K562 (cell line): ENCODE measurements at regions not wholly inside any gene's neighbourhood (a gene's known extent, or its start where the extent isn't known, plus 50 kb on each side); places are given as distances from the start of the nearest gene placed in this dataset.

Experiments used
- ATAC-seq: fragments of 200-7000 bp; cut with Tn5 transposase; 3 replicates; pipeline ENCODE4 v1.9.1; 2020; ENCODE audit warnings: moderate library complexity
- BruUV-seq: library from RNA; stranded (reverse); fragments of 400-500 nt; replicated peaks from 2 replicates; lab custom pipeline; 2021; lab: Mats Ljungman, UMichigan
- CTCF ChIA-PET: fragments of 300-600 bp; formaldehyde crosslinking; extraction: SDS; loops from one replicate; lab custom pipeline; 2021; ENCODE audit warnings: low intra/inter-chr PET ratio; lab: Yijun Ruan, JAX
- POLR2A ChIA-PET: fragments of 300-600, 350-650 bp; sonication (Branson Sonifier 250); formaldehyde crosslinking; extraction: SDS; loops from one replicate; lab custom pipeline; 2021; ENCODE audit warnings: antibody characterized with exemption, inconsistent platforms; lab: Yijun Ruan, JAX
- DNase-seq, 4 experiments: peaks; one replicate each; pipeline versions ENCODE4 v3.0.0 to v3.0.0-alpha.2; 2011 to 2018; ENCODE audit warnings: low spot score in 3 of 4, mixed read lengths in 3 of 4; ENCODE audit errors: extremely low read depth in 1 of 4
- FAIRE-seq: peaks from 2 replicates; lab custom pipeline; 2011; peaks lifted over from hg19 to GRCh38; lab: Jason Lieb, UNC
- H2AFZ ChIP-seq: 2 replicates; pipeline ENCODE4 v1.6.0; 2011; ENCODE audit warnings: low read depth, low read length, control low read depth, inconsistent platforms
- H3K27ac ChIP-seq: fragments of 200-600 bp; 3 replicates; pipeline ENCODE4 v1.8.0; 2011; ENCODE audit warnings: low read depth, mild to moderate bottlenecking, control low read depth, inconsistent platforms, low read length, moderate library complexity, mixed read lengths; ENCODE audit errors: extremely low read depth
- H3K27me3 ChIP-seq, 2 experiments: fragments of 300-600 bp in 1 of 2; 2 replicates in 1 of 2; 3 replicates in 1 of 2; pipeline versions ENCODE4 v1.6.0 to v1.8.0; 2011; ENCODE audit warnings: inconsistent platforms in 2 of 2, low read length in 2 of 2, mild to moderate bottlenecking in 1 of 2, mixed read lengths in 1 of 2, moderate library complexity in 1 of 2; ENCODE audit not compliant: control insufficient read depth in 2 of 2, insufficient read depth in 2 of 2
- H3K36me3 ChIP-seq: fragments of 300-600 bp; 3 replicates; pipeline ENCODE4 v1.8.0; 2011; ENCODE audit warnings: mild to moderate bottlenecking, low read length, inconsistent platforms; ENCODE audit not compliant: control insufficient read depth, insufficient read depth
- H3K4me1 ChIP-seq, 2 experiments: fragments of 200-600 bp in 1 of 2; replicated peaks in 1 of 2; 2 replicates in 1 of 2; 3 replicates in 1 of 2; pipeline versions ENCODE4 v1.5.1 to v1.8.0; 2011; ENCODE audit warnings: inconsistent platforms in 2 of 2, low read length in 2 of 2, mild to moderate bottlenecking in 1 of 2, mixed read lengths in 1 of 2, moderate library complexity in 1 of 2; ENCODE audit not compliant: control insufficient read depth in 2 of 2, insufficient read depth in 2 of 2
- H3K4me2 ChIP-seq: 2 replicates; pipeline ENCODE4 v1.6.1; 2011; ENCODE audit warnings: low read length, control low read depth, inconsistent platforms, mixed read lengths; ENCODE audit not compliant: insufficient read depth
- H3K4me3 ChIP-seq: fragments of 200-600 bp; sonication (generic), shearing (Covaris generic); 2 replicates; pipeline ENCODE4 v1.5.1; 2016; ENCODE audit warnings: control low read depth, inconsistent platforms
- H3K79me2 ChIP-seq: fragments of 200-600 bp; 3 replicates; pipeline ENCODE4 v1.8.0; 2011; ENCODE audit warnings: low read length, inconsistent platforms; ENCODE audit not compliant: control insufficient read depth, insufficient read depth
- H3K9ac ChIP-seq, 2 experiments: 2 replicates each; pipeline versions ENCODE4 v1.6.0 to v1.6.1; 2011; ENCODE audit warnings: low read depth in 2 of 2, low read length in 2 of 2, control low read depth in 1 of 2, inconsistent platforms in 1 of 2, mild to moderate bottlenecking in 1 of 2, mixed read lengths in 1 of 2; ENCODE audit not compliant: insufficient read depth in 1 of 2
- H3K9me1 ChIP-seq: one replicate; pipeline ENCODE4 v1.6.0; 2011; ENCODE audit warnings: inconsistent platforms, mild to moderate bottlenecking, low read length, moderate library complexity; ENCODE audit not compliant: control insufficient read depth, insufficient read depth
- H3K9me3 ChIP-seq: replicated peaks from 2 replicates; pipeline ENCODE4 v1.5.1; 2011; ENCODE audit warnings: low read depth, low read length, inconsistent platforms; ENCODE audit not compliant: control insufficient read depth, insufficient read depth
- H4K20me1 ChIP-seq: replicated peaks from 2 replicates; pipeline ENCODE4 v1.6.1; 2011; ENCODE audit warnings: low read length, inconsistent platforms, mixed read lengths; ENCODE audit not compliant: control insufficient read depth, insufficient read depth
- BDP1 ChIP-seq: IDR thresholded peaks from 3 replicates; pipeline ENCODE4 v1.6.1; 2011; ENCODE audit not compliant: insufficient read length, insufficient read depth
- KLF1 ChIP-seq: fragments of 450-650 bp; IDR thresholded peaks from 2 replicates; pipeline ENCODE4 v1.6.1; 2016; ENCODE audit warnings: missing genetic modification characterization, missing compliant biosample characterization
- RBBP5 ChIP-seq: fragments of 200-600 bp; sonication (generic); IDR thresholded peaks from 2 replicates; pipeline ENCODE4 v1.6.1; 2012; ENCODE audit warnings: borderline replicate concordance, mild to moderate bottlenecking, low read length, control low read depth, inconsistent platforms; ENCODE audit not compliant: insufficient read depth, poor library complexity, severe bottlenecking
- TAF7 ChIP-seq: fragments of 450-650 bp; IDR thresholded peaks from 2 replicates; pipeline ENCODE4 v1.6.1; 2016; ENCODE audit warnings: missing genetic modification characterization, missing compliant biosample characterization
- ZNF263 ChIP-seq: sonication (generic); formaldehyde crosslinking; IDR thresholded peaks from 2 replicates; pipeline ENCODE4 v1.8.0; 2022; ENCODE audit warnings: mild to moderate bottlenecking, missing genetic modification reagents, borderline replicate concordance
- WGBS: fragments of 100-300 bp; shearing (Covaris generic); methylation state at CpG from one replicate; pipeline ENCODE4 v1.1.6; 2016; ENCODE audit warnings: low coverage, mixed read lengths; ENCODE audit not compliant: insufficient coverage; ENCODE audit errors: missing lambda C conversion rate; 5-methylcytosine and 5-hydroxymethylcytosine counted together
- in situ Hi-C: fragments of 300-500 bp; cut with MboI; formaldehyde crosslinking; loops from 4 replicates; pipeline ENCODE4 v1.15.0; 2018; ENCODE audit warnings: inconsistent platforms, mixed read lengths
- intact Hi-C: fragments of 100-400 bp; cut with micrococcal nuclease; formaldehyde crosslinking; loops from 2 replicates; pipeline ENCODE4 v1.14.2; 2022

DNA sequence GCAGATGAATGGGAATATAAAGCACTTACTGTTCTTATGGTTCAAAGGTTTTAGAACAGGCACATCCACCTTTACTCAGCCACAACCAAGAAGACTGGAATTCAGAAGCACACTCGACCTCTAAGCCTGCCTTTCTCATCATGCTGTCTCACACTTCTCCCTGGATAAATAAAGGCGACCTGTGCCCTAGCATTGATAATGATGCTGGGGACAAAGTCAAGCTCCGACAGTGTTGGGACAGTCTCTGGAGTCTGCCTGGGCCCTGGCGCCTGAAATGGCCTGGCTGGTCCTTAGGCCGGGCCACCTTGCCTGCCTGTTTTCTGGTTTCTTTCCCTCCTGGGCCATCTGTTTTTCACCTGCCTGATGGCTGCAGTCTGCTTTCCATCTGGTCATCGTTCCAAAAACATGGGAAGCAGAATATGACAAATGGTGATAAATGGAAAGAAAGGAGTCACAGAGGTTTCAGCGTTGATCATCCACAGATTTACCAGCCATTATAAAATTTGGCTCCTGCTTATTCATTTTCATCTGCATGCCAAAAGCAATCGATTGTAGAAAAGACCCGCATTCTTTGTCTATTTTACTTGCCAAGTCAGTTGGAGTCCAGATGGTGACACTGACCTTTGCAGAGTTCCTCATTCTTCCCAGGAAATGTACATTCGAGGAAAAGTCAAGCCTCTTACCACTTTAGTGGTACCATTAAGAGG lies 91.2 kb upstream of the KCNJ15 start:
- TF ChIP-seq BDP1 (no peak), RBBP5 (no peak), KLF1 (tag) (no peak), ZNF263 (CRISPR knock-in tag) (no peak), TAF7 (tag) (no peak)
- POLR2A ChIA-PET, result interaction anchor here (0.6 kb wide), 1 partner anchor 51 kb away, joined by 3 read pairs; no protein-coding TSS in a partner anchor
- no peaks in the 10 kb centered on the region for H3K4me1 ChIP-seq
- no peak overlapping the region for H3K4me3 ChIP-seq
- CTCF ChIA-PET, result no interaction called here
- no peak overlapping the region for H3K27ac ChIP-seq
- H3K9me1 ChIP-seq, result no peaks in the 10 kb centered on the region
- 0 out of 5 replicates have a peak, but pooled peaks cover 0 to 3% of the 10 kb centered on the region in 2 experiments for H3K27me3 ChIP-seq
- ATAC-seq (no peak), FAIRE-seq (no peak), DNase-seq (no peak)
- in situ Hi-C loops (loop anchor here (25.0 kb wide), 1 partner anchor 453 kb away; no protein-coding TSS in a partner anchor), intact Hi-C loops (no loop called here)
- H3K9ac ChIP-seq, result no peak overlapping the region
- 16% methylated on average over 10 of the region's 10 CpGs for WGBS
- BruUV-seq, result no TSS peak
- H3K79me2 ChIP-seq, result no peaks in the 10 kb centered on the region
- H4K20me1 ChIP-seq, result no peaks in the 10 kb centered on the region
- H2AFZ ChIP-seq, result no peak overlapping the region
- H3K9me3 ChIP-seq, result no peaks in the 10 kb centered on the region
- no peak overlapping the region for H3K4me2 ChIP-seq
- peaks cover 3% of the 10 kb centered on the region; the same call in 2 of the 3 replicates for H3K36me3 ChIP-seq
